ENCODE measurements at regions not wholly inside any gene's neighbourhood (a gene's known extent, or its start where the extent isn't known, plus 50 kb on each side); places are given as distances from the start of the nearest gene placed in this dataset.

DNA sequence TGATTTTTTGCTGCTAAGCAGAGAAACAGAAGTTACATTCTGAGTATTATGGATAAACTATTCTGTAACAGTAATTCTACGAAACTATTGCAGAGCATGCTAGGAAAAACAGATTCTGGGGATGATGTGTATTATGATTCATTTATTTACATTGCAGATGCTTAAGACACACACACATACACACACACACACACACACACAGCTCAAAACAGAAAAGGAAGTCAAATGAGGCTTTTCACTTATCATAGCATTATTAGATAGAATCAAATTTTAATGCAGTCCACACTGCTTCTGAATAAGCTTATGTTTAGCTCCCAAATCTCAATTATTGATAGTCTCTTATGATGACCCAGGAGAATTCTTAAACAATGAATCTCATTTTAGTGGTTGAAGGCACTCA, 307.2 kb downstream of the HGF start:
- TF ChIP-seq, protein P1, sequence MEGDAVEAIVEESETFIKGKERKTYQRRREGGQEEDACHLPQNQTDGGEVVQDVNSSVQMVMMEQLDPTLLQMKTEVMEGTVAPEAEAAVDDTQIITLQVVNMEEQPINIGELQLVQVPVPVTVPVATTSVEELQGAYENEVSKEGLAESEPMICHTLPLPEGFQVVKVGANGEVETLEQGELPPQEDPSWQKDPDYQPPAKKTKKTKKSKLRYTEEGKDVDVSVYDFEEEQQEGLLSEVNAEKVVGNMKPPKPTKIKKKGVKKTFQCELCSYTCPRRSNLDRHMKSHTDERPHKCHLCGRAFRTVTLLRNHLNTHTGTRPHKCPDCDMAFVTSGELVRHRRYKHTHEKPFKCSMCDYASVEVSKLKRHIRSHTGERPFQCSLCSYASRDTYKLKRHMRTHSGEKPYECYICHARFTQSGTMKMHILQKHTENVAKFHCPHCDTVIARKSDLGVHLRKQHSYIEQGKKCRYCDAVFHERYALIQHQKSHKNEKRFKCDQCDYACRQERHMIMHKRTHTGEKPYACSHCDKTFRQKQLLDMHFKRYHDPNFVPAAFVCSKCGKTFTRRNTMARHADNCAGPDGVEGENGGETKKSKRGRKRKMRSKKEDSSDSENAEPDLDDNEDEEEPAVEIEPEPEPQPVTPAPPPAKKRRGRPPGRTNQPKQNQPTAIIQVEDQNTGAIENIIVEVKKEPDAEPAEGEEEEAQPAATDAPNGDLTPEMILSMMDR (IDR thresholded peaks at IDR 0.05): no peak
- no peak for TF ChIP-seq POLR2AphosphoS5 (IDR thresholded peaks at IDR 0.05)
